ENCODE measurements at regions not wholly inside any gene's neighbourhood (a gene's known extent, or its start where the extent isn't known, plus 50 kb on each side); places are given as distances from the start of the nearest gene placed in this dataset.

- TF ChIP-seq GATA3 (IDR thresholded peaks at IDR 0.05; ENCODE audit: low read depth, low read length) (no peak), GATA2 (IDR thresholded peaks at IDR 0.05; ENCODE audit: low read depth, low read length) (no peak)
Measured at GRCh38 chr9:89839952-89840351, 235.1 kb downstream of the GADD45G start.

GRCh38 chr9:89841456-89841855 lies 236.6 kb downstream of the GADD45G start:
- TF ChIP-seq GATA2 (IDR thresholded peaks at IDR 0.05; ENCODE audit: low read depth, low read length) (no peak), GATA3 (IDR thresholded peaks at IDR 0.05; ENCODE audit: low read depth, low read length) (no peak)

GRCh38 chr9:89842267-89842768 lies 237.5 kb downstream of the GADD45G start:
- TF ChIP-seq GATA3 (IDR thresholded peaks at IDR 0.05; ENCODE audit: low read depth, low read length): no peak
- no peak for TF ChIP-seq GATA2 (IDR thresholded peaks at IDR 0.05; ENCODE audit: low read depth, low read length)

- TF ChIP-seq GATA2 (IDR thresholded peaks at IDR 0.05; ENCODE audit: low read depth, low read length): no peak
- TF ChIP-seq GATA3 (IDR thresholded peaks at IDR 0.05; ENCODE audit: low read depth, low read length): no peak
Measured at GRCh38 chr9:89843074-89843473, 238.3 kb downstream of the GADD45G start.

GRCh38 chr9:89843591-89843990 lies 238.8 kb downstream of the GADD45G start:
- TF ChIP-seq GATA2 (IDR thresholded peaks at IDR 0.05; ENCODE audit: low read depth, low read length) (no peak), GATA3 (IDR thresholded peaks at IDR 0.05; ENCODE audit: low read depth, low read length) (no peak)

GRCh38 chr9:89844075-89844474 lies 239.3 kb downstream of the GADD45G start:
- TF ChIP-seq GATA2 (IDR thresholded peaks at IDR 0.05; ENCODE audit: low read depth, low read length) (no peak), GATA3 (IDR thresholded peaks at IDR 0.05; ENCODE audit: low read depth, low read length) (no peak)

- TF ChIP-seq GATA3 (IDR thresholded peaks at IDR 0.05; ENCODE audit: low read depth, low read length) (no peak), GATA2 (IDR thresholded peaks at IDR 0.05; ENCODE audit: low read depth, low read length) (no peak)
Measured at GRCh38 chr9:89844535-89844934, 239.7 kb downstream of the GADD45G start.

- TF ChIP-seq GATA3 (IDR thresholded peaks at IDR 0.05; ENCODE audit: low read depth, low read length): no peak
- no peak for TF ChIP-seq GATA2 (IDR thresholded peaks at IDR 0.05; ENCODE audit: low read depth, low read length)
Measured at GRCh38 chr9:89845321-89845720, 240.5 kb downstream of the GADD45G start.

- TF ChIP-seq GATA3 (IDR thresholded peaks at IDR 0.05; ENCODE audit: low read depth, low read length) (no peak), GATA2 (IDR thresholded peaks at IDR 0.05; ENCODE audit: low read depth, low read length) (no peak)
Measured at GRCh38 chr9:89845862-89846261, 241.1 kb downstream of the GADD45G start.

- TF ChIP-seq GATA2 (IDR thresholded peaks at IDR 0.05; ENCODE audit: low read depth, low read length) (no peak), GATA3 (IDR thresholded peaks at IDR 0.05; ENCODE audit: low read depth, low read length) (no peak)
Measured at GRCh38 chr9:89848060-89849040, 243.5 kb downstream of the GADD45G start.

GRCh38 chr9:89849096-89849495 lies 244.3 kb downstream of the GADD45G start:
- TF ChIP-seq GATA2 (IDR thresholded peaks at IDR 0.05; ENCODE audit: low read depth, low read length): no peak
- no peak for TF ChIP-seq GATA3 (IDR thresholded peaks at IDR 0.05; ENCODE audit: low read depth, low read length)

GRCh38 chr9:89850153-89850552 lies 245.3 kb downstream of the GADD45G start:
- no peak for TF ChIP-seq GATA2 (IDR thresholded peaks at IDR 0.05; ENCODE audit: low read depth, low read length)

GRCh38 chr9:89850631-89851325 lies 246.0 kb downstream of the GADD45G start:
- TF ChIP-seq GATA3 (IDR thresholded peaks at IDR 0.05; ENCODE audit: low read depth, low read length): no peak
- TF ChIP-seq GATA2 (IDR thresholded peaks at IDR 0.05; ENCODE audit: low read depth, low read length): no peak

- TF ChIP-seq GATA2 (IDR thresholded peaks at IDR 0.05; ENCODE audit: low read depth, low read length): no peak
- TF ChIP-seq GATA3 (IDR thresholded peaks at IDR 0.05; ENCODE audit: low read depth, low read length): no peak
Measured at GRCh38 chr9:89853161-89853560, 248.3 kb downstream of the GADD45G start.

All from SH-SY5Y (cell line).